ENCODE measurements at regions not wholly inside any gene's neighbourhood (a gene's known extent, or its start where the extent isn't known, plus 50 kb on each side); places are given as distances from the start of the nearest gene placed in this dataset.

- Histone ChIP-seq H3K79me2 (ENCODE audit: insufficient read depth) (no peaks in the 10 kb centered on the region), H3K9me3 (ENCODE audit: low read depth) (no peaks in the 10 kb centered on the region), H3K36me3 (ENCODE audit: low read depth) (no peaks in the 10 kb centered on the region), H3K27me3 (replicated peaks; ENCODE audit: insufficient read depth) (peaks cover 27% of the 10 kb centered on the region), H3K27ac (no peak overlapping the region), H3K9ac (no peak overlapping the region), H4K20me1 (ENCODE audit: insufficient read depth) (no peaks in the 10 kb centered on the region), H3K9me2 (ENCODE audit: insufficient read depth) (no peaks in the 10 kb centered on the region), H2AFZ (no peak overlapping the region), H3F3A (ENCODE audit: insufficient read depth) (peaks cover 14% of the 10 kb centered on the region), H3K4me1 (ENCODE audit: insufficient read depth) (peaks cover 15% of the 10 kb centered on the region), H3K4me2 (ENCODE audit: unreplicated experiment) (no peak overlapping the region), H3K4me3 (no peak overlapping the region)
- WGBS, 2 experiments (ENCODE audit: low coverage in 1 of 2, low lambda C conversion rate in 2 of 2, missing lambda C conversion rate in 2 of 2), result 79 to 81% methylated on average over 14 of the region's 14 CpGs
- TF ChIP-seq EZH2 (IDR thresholded peaks at IDR 0.05; ENCODE audit: insufficient read depth, poor library complexity, severe bottlenecking), result no peak
- no peak for TF ChIP-seq EZH2phosphoT487 (IDR thresholded peaks at IDR 0.05; ENCODE audit: insufficient read depth, low read depth)
- DNase-seq, result no peak
- in situ Hi-C loops (cut with MboI), result no loop called here
These were observed 245.7 kb downstream of the PSAT1 start for GRCh38 chr9:78542491-78543181.

- Histone ChIP-seq H3K27me3 (replicated peaks; ENCODE audit: insufficient read depth) (peaks cover 34% of the 10 kb centered on the region), H3F3A (ENCODE audit: insufficient read depth) (peaks cover 14% of the 10 kb centered on the region), H3K4me1 (ENCODE audit: insufficient read depth) (peaks cover 15% of the 10 kb centered on the region), H3K27ac (no peak overlapping the region), H3K79me2 (ENCODE audit: insufficient read depth) (no peaks in the 10 kb centered on the region), H3K4me2 (ENCODE audit: unreplicated experiment) (no peak overlapping the region), H4K20me1 (ENCODE audit: insufficient read depth) (no peaks in the 10 kb centered on the region), H3K36me3 (ENCODE audit: low read depth) (no peaks in the 10 kb centered on the region), H3K9me3 (ENCODE audit: low read depth) (no peaks in the 10 kb centered on the region), H3K4me3 (no peak overlapping the region), H2AFZ (no peak overlapping the region), H3K9me2 (ENCODE audit: insufficient read depth) (no peaks in the 10 kb centered on the region), H3K9ac (no peak overlapping the region)
- no peak for DNase-seq
- in situ Hi-C loops (cut with MboI), result no loop called here
- WGBS, 2 experiments (ENCODE audit: low coverage in 1 of 2, low lambda C conversion rate in 2 of 2, missing lambda C conversion rate in 2 of 2), result 54 to 73% methylated on average over 3 of the region's 3 CpGs
- TF ChIP-seq EZH2 (IDR thresholded peaks at IDR 0.05; ENCODE audit: insufficient read depth, poor library complexity, severe bottlenecking), result no peak
- TF ChIP-seq EZH2phosphoT487 (IDR thresholded peaks at IDR 0.05; ENCODE audit: insufficient read depth, low read depth), result no peak
These were observed 246.4 kb downstream of the PSAT1 start for GRCh38 chr9:78543353-78543752.

- Histone ChIP-seq H3K27me3 (replicated peaks; ENCODE audit: insufficient read depth) (peaks cover 39% of the 10 kb centered on the region), H3F3A (ENCODE audit: insufficient read depth) (peaks cover 12% of the 10 kb centered on the region), H2AFZ (no peak overlapping the region), H4K20me1 (ENCODE audit: insufficient read depth) (no peaks in the 10 kb centered on the region), H3K4me3 (no peak overlapping the region), H3K4me2 (ENCODE audit: unreplicated experiment) (no peak overlapping the region), H3K9me3 (ENCODE audit: low read depth) (no peaks in the 10 kb centered on the region), H3K9me2 (ENCODE audit: insufficient read depth) (no peaks in the 10 kb centered on the region), H3K27ac (no peak overlapping the region), H3K4me1 (ENCODE audit: insufficient read depth) (peaks cover 10% of the 10 kb centered on the region), H3K36me3 (ENCODE audit: low read depth) (no peaks in the 10 kb centered on the region), H3K9ac (no peak overlapping the region), H3K79me2 (ENCODE audit: insufficient read depth) (no peaks in the 10 kb centered on the region)
- TF ChIP-seq EZH2phosphoT487 (IDR thresholded peaks at IDR 0.05; ENCODE audit: insufficient read depth, low read depth) (no peak), EZH2 (IDR thresholded peaks at IDR 0.05; ENCODE audit: insufficient read depth, poor library complexity, severe bottlenecking) (no peak)
- WGBS, 2 experiments (ENCODE audit: low coverage in 1 of 2, low lambda C conversion rate in 2 of 2, missing lambda C conversion rate in 2 of 2), result 46 to 60% methylated on average over 5 of the region's 5 CpGs
- DNase-seq, result no peak
- in situ Hi-C loops (cut with MboI), result no loop called here
These were observed 247.3 kb downstream of the PSAT1 start for GRCh38 chr9:78544230-78544629.

GRCh38 chr9:78547831-78548230, 250.9 kb downstream of the PSAT1 start:
- in situ Hi-C loops (cut with MboI), result no loop called here
- H3K9me2 ChIP-seq (ENCODE audit: insufficient read depth), result no peaks in the 10 kb centered on the region
- H3K4me2 ChIP-seq (ENCODE audit: unreplicated experiment), result no peak overlapping the region
- H3K27me3 ChIP-seq (replicated peaks; ENCODE audit: insufficient read depth), result peaks cover 39% of the 10 kb centered on the region
- TF ChIP-seq EZH2phosphoT487 (IDR thresholded peaks at IDR 0.05; ENCODE audit: insufficient read depth, low read depth), result no peak
- no peak for TF ChIP-seq EZH2 (IDR thresholded peaks at IDR 0.05; ENCODE audit: insufficient read depth, poor library complexity, severe bottlenecking)
- no peak for DNase-seq
- no peaks in the 10 kb centered on the region for H4K20me1 ChIP-seq (ENCODE audit: insufficient read depth)
- H3K9me3 ChIP-seq (ENCODE audit: low read depth), result no peaks in the 10 kb centered on the region
- no peaks in the 10 kb centered on the region for H3K79me2 ChIP-seq (ENCODE audit: insufficient read depth)
- H2AFZ ChIP-seq, result no peak overlapping the region
- no peaks in the 10 kb centered on the region for H3K4me1 ChIP-seq (ENCODE audit: insufficient read depth)
- H3K27ac ChIP-seq, result no peak overlapping the region
- H3K4me3 ChIP-seq, result no peak overlapping the region
- H3K9ac ChIP-seq, result no peak overlapping the region
- no peaks in the 10 kb centered on the region for H3K36me3 ChIP-seq (ENCODE audit: low read depth)
- H3F3A ChIP-seq (ENCODE audit: insufficient read depth), result no peaks in the 10 kb centered on the region
- 64 to 68% methylated on average over 1 of the region's 1 CpG for WGBS, 2 experiments (ENCODE audit: low coverage in 1 of 2, low lambda C conversion rate in 2 of 2, missing lambda C conversion rate in 2 of 2)

All from GM23248 (cell line).